K562 (cell line): ENCODE measurements at regions not wholly inside any gene's neighbourhood (a gene's known extent, or its start where the extent isn't known, plus 50 kb on each side); places are given as distances from the start of the nearest gene placed in this dataset.

Experiments
- ATF1 ChIP-seq, 2 experiments: fragments of 450-650 bp in 1 of 2; IDR thresholded peaks; 2 replicates each; pipeline ENCODE4 v1.6.1; 2016; ENCODE audit warnings: missing compliant biosample characterization in 1 of 2, missing genetic modification characterization in 1 of 2
- ETV6 ChIP-seq, 3 experiments: fragments of 150-350 bp in 1 of 3; sonication (generic) in 1 of 3; formaldehyde crosslinking in 1 of 3; IDR thresholded peaks; 2 replicates each; pipeline versions ENCODE4 v1.6.1 to v1.8.0; 2014 to 2022; ENCODE audit warnings: borderline replicate concordance in 2 of 3, low read depth in 2 of 3, antibody characterized with exemption in 1 of 3, low read length in 1 of 3, mild to moderate bottlenecking in 1 of 3, missing genetic modification reagents in 1 of 3
- STAG1 ChIP-seq: sonication (generic); formaldehyde crosslinking; IDR thresholded peaks from 2 replicates; pipeline ENCODE4 v1.5.0; 2020; ENCODE audit warnings: missing genetic modification reagents, borderline replicate concordance
- ZFX ChIP-seq: sonication (generic); formaldehyde crosslinking; IDR thresholded peaks from 2 replicates; pipeline ENCODE4 v1.8.0; 2022; ENCODE audit warnings: mild to moderate bottlenecking, missing genetic modification reagents, moderate library complexity

GRCh38 chr12:16495196-16495595 lies 110.8 kb downstream of the LMO3 start:
- TF ChIP-seq ZFX (CRISPR knock-in tag) (no peak), STAG1 (CRISPR knock-in tag) (no peak), ETV6 (IDR thresholded peaks at IDR 0.05; ENCODE audit: borderline replicate concordance in 1 of 2, low read depth in 2 of 2, low read length in 1 of 2) (no peak), ETV6 (CRISPR knock-in tag; IDR thresholded peaks at IDR 0.05; ENCODE audit: borderline replicate concordance) (no peak), ATF1 (CRISPR knock-in tag; IDR thresholded peaks at IDR 0.05) (no peak), ATF1 (tag; IDR thresholded peaks at IDR 0.05) (no peak)
